Activated T-cell treated with anti-CD3 and anti-CD28 coated beads, Interleukin-2, amount 50 U/mL, for 4 hours (primary cell): ENCODE measurements at regions not wholly inside any gene's neighbourhood (a gene's known extent, or its start where the extent isn't known, plus 50 kb on each side); places are given as distances from the start of the nearest gene placed in this dataset.

ENCODE experiments used
- ATAC-seq, 2 donors: fragments of 200-7000 bp; cut with Tn5 transposase; one replicate each; pipeline ENCODE4 v1.10.0; 2021
- DNase-seq: peaks from one replicate; pipeline ENCODE4 v3.0.0-alpha.2; 2020
- H3K27me3 Mint-ChIP-seq: one replicate; pipeline ENCODE4 v1.8.0; 2021; ENCODE audit warnings: low read depth, mixed read lengths
- H3K36me3 Mint-ChIP-seq: one replicate; pipeline ENCODE4 v1.8.0; 2022; ENCODE audit warnings: mixed read lengths; ENCODE audit not compliant: insufficient read depth
- H3K4me1 Mint-ChIP-seq: one replicate; pipeline ENCODE4 v1.8.0; 2021; ENCODE audit warnings: low read depth, mixed read lengths
- H3K4me3 Mint-ChIP-seq: one replicate; pipeline ENCODE4 v1.8.0; 2021; ENCODE audit warnings: mild to moderate bottlenecking, moderate library complexity, mixed read lengths
- H3K9me3 Mint-ChIP-seq: one replicate; pipeline ENCODE4 v1.8.0; 2021; ENCODE audit warnings: mixed read lengths

- no peak overlapping the region for H3K4me3 Mint-ChIP-seq
- ATAC-seq (no peak), DNase-seq (no peak)
- H3K36me3 Mint-ChIP-seq = no peaks in the 10 kb centered on the region
- no peaks in the 10 kb centered on the region for H3K27me3 Mint-ChIP-seq
- no peaks in the 10 kb centered on the region for H3K9me3 Mint-ChIP-seq
- no peaks in the 10 kb centered on the region for H3K4me1 Mint-ChIP-seq
These were observed 75.5 kb downstream of the HMX1 start for GRCh38 chr4:8796096-8796495.

GRCh38 chr4:8795140-8795539 lies 76.5 kb downstream of the HMX1 start:
- ATAC-seq (no peak), DNase-seq (no peak)
- no peaks in the 10 kb centered on the region for H3K9me3 Mint-ChIP-seq

GRCh38 chr4:8794491-8794890 lies 77.1 kb downstream of the HMX1 start:
- Mint-ChIP-seq H3K4me1 (no peaks in the 10 kb centered on the region), H3K4me3 (no peak overlapping the region), H3K36me3 (no peaks in the 10 kb centered on the region), H3K27me3 (no peaks in the 10 kb centered on the region), H3K9me3 (no peaks in the 10 kb centered on the region)
- ATAC-seq = no peak
- DNase-seq = no peak

More at GRCh38 chr4:8795140-8795539, 76.5 kb downstream of the HMX1 start:
- H3K27me3 Mint-ChIP-seq = no peaks in the 10 kb centered on the region
- no peaks in the 10 kb centered on the region for H3K36me3 Mint-ChIP-seq
- H3K4me1 Mint-ChIP-seq = no peaks in the 10 kb centered on the region
- no peak overlapping the region for H3K4me3 Mint-ChIP-seq

- Mint-ChIP-seq H3K27me3 (no peaks in the 10 kb centered on the region), H3K36me3 (no peaks in the 10 kb centered on the region), H3K4me3 (no peak overlapping the region), H3K9me3 (no peaks in the 10 kb centered on the region), H3K4me1 (no peaks in the 10 kb centered on the region)
- ATAC-seq = no peak
- no peak for DNase-seq
These were observed 78.0 kb downstream of the HMX1 start for GRCh38 chr4:8793571-8794160.

- no peaks in the 10 kb centered on the region for H3K36me3 Mint-ChIP-seq
- no peaks in the 10 kb centered on the region for H3K27me3 Mint-ChIP-seq
- no peak overlapping the region for H3K4me3 Mint-ChIP-seq
- DNase-seq (no peak), ATAC-seq (no peak)
- H3K9me3 Mint-ChIP-seq = no peaks in the 10 kb centered on the region
- no peaks in the 10 kb centered on the region for H3K4me1 Mint-ChIP-seq
These were observed 79.1 kb downstream of the HMX1 start for GRCh38 chr4:8792491-8792890.

GRCh38 chr4:8791609-8792008 lies 80.0 kb downstream of the HMX1 start:
- ATAC-seq (no peak), DNase-seq (no peak)
- Mint-ChIP-seq H3K4me3 (no peak overlapping the region), H3K9me3 (no peaks in the 10 kb centered on the region), H3K4me1 (no peaks in the 10 kb centered on the region), H3K36me3 (no peaks in the 10 kb centered on the region), H3K27me3 (no peaks in the 10 kb centered on the region)

GRCh38 chr4:8790749-8791148 lies 80.9 kb downstream of the HMX1 start:
- Mint-ChIP-seq H3K27me3 (no peaks in the 10 kb centered on the region), H3K36me3 (no peaks in the 10 kb centered on the region)

GRCh38 chr4:8788174-8788573 lies 83.5 kb downstream of the HMX1 start:
- H3K9me3 Mint-ChIP-seq = no peaks in the 10 kb centered on the region
- no peak for DNase-seq
- H3K4me1 Mint-ChIP-seq = no peaks in the 10 kb centered on the region
- no peaks in the 10 kb centered on the region for H3K36me3 Mint-ChIP-seq
- no peak overlapping the region for H3K4me3 Mint-ChIP-seq
- ATAC-seq = no peak
- H3K27me3 Mint-ChIP-seq = no peaks in the 10 kb centered on the region

More at GRCh38 chr4:8790749-8791148, 80.9 kb downstream of the HMX1 start:
- H3K4me1 Mint-ChIP-seq = no peaks in the 10 kb centered on the region
- ATAC-seq = no peak
- H3K4me3 Mint-ChIP-seq = no peak overlapping the region
- H3K9me3 Mint-ChIP-seq = no peaks in the 10 kb centered on the region
- DNase-seq = no peak

- H3K27me3 Mint-ChIP-seq = no peaks in the 10 kb centered on the region
These were observed 85.5 kb downstream of the HMX1 start for GRCh38 chr4:8786166-8786565.

GRCh38 chr4:8785656-8786142 lies 85.9 kb downstream of the HMX1 start:
- Mint-ChIP-seq H3K27me3 (no peaks in the 10 kb centered on the region), H3K4me3 (no peak overlapping the region), H3K36me3 (no peaks in the 10 kb centered on the region), H3K9me3 (no peaks in the 10 kb centered on the region), H3K4me1 (no peaks in the 10 kb centered on the region)
- ATAC-seq = no peak
- no peak for DNase-seq

More at GRCh38 chr4:8786166-8786565, 85.5 kb downstream of the HMX1 start:
- no peaks in the 10 kb centered on the region for H3K36me3 Mint-ChIP-seq
- ATAC-seq (no peak), DNase-seq (no peak)
- no peaks in the 10 kb centered on the region for H3K9me3 Mint-ChIP-seq
- H3K4me1 Mint-ChIP-seq = no peaks in the 10 kb centered on the region
- H3K4me3 Mint-ChIP-seq = no peak overlapping the region

GRCh38 chr4:8783736-8784135 lies 87.9 kb downstream of the HMX1 start:
- H3K9me3 Mint-ChIP-seq = no peaks in the 10 kb centered on the region
- H3K36me3 Mint-ChIP-seq = no peaks in the 10 kb centered on the region
- DNase-seq = no peak
- no peak overlapping the region for H3K4me3 Mint-ChIP-seq
- no peaks in the 10 kb centered on the region for H3K4me1 Mint-ChIP-seq
- ATAC-seq = no peak
- no peaks in the 10 kb centered on the region for H3K27me3 Mint-ChIP-seq

GRCh38 chr4:8782135-8782534 lies 89.5 kb downstream of the HMX1 start:
- Mint-ChIP-seq H3K36me3 (no peaks in the 10 kb centered on the region), H3K4me1 (no peaks in the 10 kb centered on the region), H3K27me3 (no peaks in the 10 kb centered on the region), H3K4me3 (no peak overlapping the region), H3K9me3 (no peaks in the 10 kb centered on the region)
- DNase-seq (no peak), ATAC-seq (no peak)

- Mint-ChIP-seq H3K4me1 (no peaks in the 10 kb centered on the region), H3K9me3 (no peaks in the 10 kb centered on the region), H3K27me3 (no peaks in the 10 kb centered on the region), H3K36me3 (no peaks in the 10 kb centered on the region), H3K4me3 (no peak overlapping the region)
- no peak for DNase-seq
- ATAC-seq = no peak
These were observed 90.0 kb downstream of the HMX1 start for GRCh38 chr4:8781641-8782040.

GRCh38 chr4:8780596-8781368 lies 90.9 kb downstream of the HMX1 start:
- no peaks in the 10 kb centered on the region for H3K27me3 Mint-ChIP-seq
- H3K9me3 Mint-ChIP-seq = no peaks in the 10 kb centered on the region
- no peak for DNase-seq
- no peak overlapping the region for H3K4me3 Mint-ChIP-seq
- no peaks in the 10 kb centered on the region for H3K36me3 Mint-ChIP-seq
- ATAC-seq = no peak
- no peaks in the 10 kb centered on the region for H3K4me1 Mint-ChIP-seq

GRCh38 chr4:8780086-8780485 lies 91.6 kb downstream of the HMX1 start:
- ATAC-seq = no peak

More at GRCh38 chr4:8780086-8780485, 91.6 kb downstream of the HMX1 start:
- Mint-ChIP-seq H3K4me3 (no peak overlapping the region), H3K9me3 (no peaks in the 10 kb centered on the region), H3K4me1 (no peaks in the 10 kb centered on the region), H3K27me3 (no peaks in the 10 kb centered on the region), H3K36me3 (no peaks in the 10 kb centered on the region)
- DNase-seq = no peak
